Stimulated activated naive CD8-positive, alpha-beta T cell treated with anti-CD3 and anti-CD28 coated beads, Interleukin-15, Interleukin-2, amounts not matched to agents 100 U/mL and 50 U/mL, for 24 hours (primary cell): ENCODE measurements at regions not wholly inside any gene's neighbourhood (a gene's known extent, or its start where the extent isn't known, plus 50 kb on each side); places are given as distances from the start of the nearest gene placed in this dataset.
"Not testable (repeated sequence)": the region's sequence is repeated elsewhere in the genome, so short reads cannot be mapped to it uniquely, and the experiment has no call there.

ENCODE experiments used
- ATAC-seq: fragments of 150-1000 bp; cut with Tn5 transposase; one replicate; pipeline ENCODE4 v1.10.0; 2021
- DNase-seq: peaks from one replicate; pipeline ENCODE4 v3.0.0; 2021

- no peak for ATAC-seq
- DNase-seq = no peak
These were observed 435.3 kb upstream of the TNC start for GRCh38 chr9:115553060-115553773.

DNA sequence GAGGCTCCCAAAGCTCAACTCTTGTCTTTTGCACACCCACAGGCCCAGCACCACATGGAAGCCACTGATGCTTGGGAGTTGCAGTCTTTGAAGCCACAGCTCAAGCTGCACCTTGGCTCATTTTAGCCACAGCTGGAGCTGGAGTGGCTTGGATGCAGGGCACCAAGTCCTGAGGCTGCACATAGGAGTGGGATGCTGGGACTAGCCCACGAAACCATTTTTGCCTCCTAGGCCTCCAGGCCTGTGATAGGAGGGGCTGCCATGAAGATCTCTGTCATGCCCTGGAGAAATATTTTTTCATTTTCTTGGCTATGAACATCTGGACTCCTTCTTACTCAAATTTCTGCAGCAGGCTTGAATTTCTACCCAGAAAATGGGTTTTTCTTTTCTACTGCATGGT is 438.5 kb upstream of the TNC start:
- ATAC-seq (no peak), DNase-seq (no peak)

GRCh38 chr9:115575147-115575546 is 457.2 kb upstream of the TNC start:
- ATAC-seq = no peak
- no peak for DNase-seq

DNA sequence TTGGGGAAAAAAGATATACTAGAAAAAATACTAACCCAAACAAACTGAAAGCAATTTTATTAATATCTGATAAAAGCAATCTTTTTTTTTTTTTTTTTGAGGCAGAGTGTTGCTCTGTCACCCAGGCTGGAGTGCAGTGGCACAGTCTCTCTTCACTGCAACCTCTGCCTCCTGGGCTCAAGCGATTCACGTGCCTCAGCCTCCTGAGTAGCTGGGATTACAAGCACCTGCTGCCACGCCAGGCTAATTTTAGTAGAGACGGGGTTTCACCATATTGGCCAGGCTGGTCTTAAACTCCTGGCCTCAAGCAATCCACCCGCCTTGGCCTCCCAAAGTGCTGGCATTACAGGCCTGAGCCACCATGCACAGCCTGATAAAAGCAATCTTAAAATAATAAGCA is 467.5 kb upstream of the TNC start:
- not testable (repeated sequence) for ATAC-seq

GRCh38 chr9:115587310-115587709 is 469.4 kb upstream of the TNC start:
- no peak for DNase-seq

More for the DNA sequence above, 467.5 kb upstream of the TNC start:
- DNase-seq = not testable (repeated sequence)

GRCh38 chr9:115590011-115590410 is 472.1 kb upstream of the TNC start:
- ATAC-seq (no peak), DNase-seq (no peak)

More at GRCh38 chr9:115587310-115587709, 469.4 kb upstream of the TNC start:
- no peak for ATAC-seq

GRCh38 chr9:115591584-115591984 is 473.6 kb upstream of the TNC start:
- no peak for DNase-seq
- ATAC-seq = no peak

DNA sequence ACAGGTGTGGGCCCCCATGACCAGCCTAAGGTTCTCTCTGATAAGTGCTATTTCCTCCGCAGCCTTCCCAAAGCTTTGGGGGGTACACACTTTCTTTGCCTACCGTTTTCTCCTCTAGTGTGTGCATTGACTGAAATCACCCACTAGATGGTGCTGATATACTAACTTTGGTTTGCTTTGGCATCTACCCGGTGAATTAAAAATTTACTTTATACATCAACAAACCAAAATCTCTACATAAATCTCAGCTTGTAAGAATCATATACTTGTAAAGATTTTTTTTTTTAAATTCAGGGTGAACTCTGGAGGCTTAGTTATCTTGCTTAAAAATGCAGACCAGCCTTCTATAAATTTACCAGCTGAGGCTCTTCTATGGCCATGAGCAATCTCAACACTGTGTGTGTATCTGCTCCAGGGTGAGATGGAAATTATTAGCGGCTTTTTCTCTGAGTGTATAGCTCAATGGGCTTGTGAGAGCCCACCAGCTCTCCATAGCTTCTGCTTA is 475.7 kb upstream of the TNC start:
- ATAC-seq (no peak), DNase-seq (no peak)

DNA sequence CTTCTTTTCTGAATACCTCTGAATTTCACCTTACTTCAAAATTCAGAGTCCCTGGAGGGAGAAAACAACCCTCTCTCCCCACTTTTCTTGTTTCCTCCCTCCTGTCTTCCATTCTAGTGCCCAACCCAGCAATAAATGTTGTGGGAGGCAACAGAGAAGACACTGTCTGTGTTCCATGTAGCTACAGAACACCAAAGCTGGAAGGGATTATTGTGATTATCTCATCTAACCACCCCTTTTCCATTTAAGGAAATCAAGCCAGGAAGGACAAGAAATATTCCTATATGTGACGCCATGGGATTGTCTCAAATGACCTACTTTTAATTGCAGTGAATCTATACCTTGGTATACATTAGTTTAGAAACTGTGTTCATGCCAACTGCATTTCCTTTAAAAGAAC is 476.6 kb upstream of the TNC start:
- ATAC-seq (no peak), DNase-seq (no peak)

DNA sequence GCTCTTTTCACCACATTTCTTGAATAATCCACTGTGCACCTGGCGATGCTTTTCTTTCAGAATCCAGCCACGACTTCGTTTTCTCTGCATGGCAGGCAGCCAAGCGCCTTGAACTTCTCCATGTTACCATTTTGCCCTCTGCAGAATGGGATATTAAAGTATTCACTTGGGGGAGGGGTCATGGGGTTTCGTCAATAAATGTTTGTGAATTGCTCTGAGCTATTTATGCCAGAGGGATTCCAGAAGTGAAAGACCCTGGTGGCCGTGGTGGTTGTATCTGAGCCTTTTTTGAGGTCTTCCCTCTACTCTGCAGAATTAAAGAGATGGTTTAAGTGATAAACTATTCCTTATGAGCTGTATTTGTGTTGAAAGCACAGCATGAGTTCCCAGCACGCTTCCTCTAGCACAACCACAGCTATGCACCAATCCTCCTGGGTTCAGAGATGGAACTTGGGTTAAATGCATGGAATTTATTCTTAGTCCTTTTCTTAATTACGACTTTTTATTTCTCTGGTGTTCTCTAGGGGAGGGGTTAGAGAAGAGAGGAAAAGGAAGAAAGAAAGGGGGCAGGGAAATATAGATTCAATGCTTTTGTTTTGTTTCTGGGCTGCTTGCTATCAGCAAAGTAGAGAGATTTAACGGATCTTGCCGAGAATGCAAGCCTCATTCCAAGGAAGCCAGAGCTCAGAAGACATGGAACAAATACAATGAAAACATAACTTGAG is 478.2 kb upstream of the TNC start:
- ATAC-seq (no peak), DNase-seq (no peak)

GRCh38 chr9:115596746-115597080 is 478.8 kb upstream of the TNC start:
- ATAC-seq (no peak), DNase-seq (no peak)

GRCh38 chr9:115597330-115597895 is 479.5 kb upstream of the TNC start:
- DNase-seq (no peak), ATAC-seq (no peak)

DNA sequence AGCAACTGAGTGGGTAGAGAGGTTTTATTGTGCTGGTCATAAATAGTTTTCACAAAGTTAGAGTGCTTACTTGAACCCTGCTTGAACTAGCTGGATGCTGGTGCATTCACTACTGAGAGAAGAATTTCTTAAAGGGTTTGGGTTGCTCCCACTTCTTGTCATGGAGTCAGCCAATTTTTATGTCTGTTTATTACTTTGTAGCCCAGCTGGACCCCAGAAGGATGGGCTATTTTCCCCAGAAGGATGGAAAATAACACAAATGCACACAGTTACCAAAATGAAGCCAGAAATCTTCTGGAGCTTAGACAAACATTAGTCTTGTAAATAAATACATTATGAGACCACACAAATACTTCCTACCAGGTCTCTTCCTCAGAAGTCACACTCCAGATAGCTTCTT is 480.8 kb upstream of the TNC start:
- DNase-seq = no peak
- ATAC-seq = no peak

DNA sequence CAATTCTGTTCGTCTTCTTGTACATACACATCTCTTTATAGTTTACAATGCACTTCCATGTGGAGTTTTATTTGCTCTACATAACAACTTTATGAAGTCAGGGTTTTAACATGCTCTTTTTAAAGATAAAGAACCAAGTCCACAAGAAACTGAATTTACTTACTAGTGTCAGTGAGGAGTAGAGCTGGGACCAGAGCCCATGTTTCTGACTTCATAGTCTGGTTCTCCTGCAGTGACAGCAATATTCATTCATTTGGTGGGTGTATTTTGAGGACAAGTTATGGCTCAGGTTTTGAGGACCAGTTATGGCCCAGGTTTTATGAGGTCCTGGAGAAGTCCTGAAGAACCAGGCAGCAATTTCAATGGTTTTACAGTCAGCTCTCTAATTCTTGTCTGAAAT is 481.9 kb upstream of the TNC start:
- ATAC-seq (no peak), DNase-seq (no peak)

DNA sequence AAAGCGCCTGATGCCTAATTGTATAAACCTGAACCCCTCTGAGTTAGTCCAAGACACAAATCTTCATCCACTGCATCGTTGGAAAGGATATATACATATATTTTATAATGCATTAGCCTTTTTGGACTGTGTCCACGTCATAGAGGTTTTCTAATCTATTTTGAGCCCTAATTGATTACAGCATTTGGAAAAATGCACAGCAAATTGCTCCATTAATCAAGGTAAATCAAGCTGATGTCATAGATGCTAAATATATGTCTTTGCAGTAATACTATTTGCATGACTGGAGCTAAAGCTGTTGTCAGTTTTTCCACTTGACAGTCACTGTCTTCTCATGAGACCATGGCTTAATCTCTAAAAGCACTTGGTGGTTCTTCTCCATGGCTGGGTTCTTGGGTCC is 483.5 kb upstream of the TNC start:
- no peak for DNase-seq
- no peak for ATAC-seq

GRCh38 chr9:115604831-115605483 is 487.0 kb upstream of the TNC start:
- DNase-seq = no peak
- no peak for ATAC-seq

DNA sequence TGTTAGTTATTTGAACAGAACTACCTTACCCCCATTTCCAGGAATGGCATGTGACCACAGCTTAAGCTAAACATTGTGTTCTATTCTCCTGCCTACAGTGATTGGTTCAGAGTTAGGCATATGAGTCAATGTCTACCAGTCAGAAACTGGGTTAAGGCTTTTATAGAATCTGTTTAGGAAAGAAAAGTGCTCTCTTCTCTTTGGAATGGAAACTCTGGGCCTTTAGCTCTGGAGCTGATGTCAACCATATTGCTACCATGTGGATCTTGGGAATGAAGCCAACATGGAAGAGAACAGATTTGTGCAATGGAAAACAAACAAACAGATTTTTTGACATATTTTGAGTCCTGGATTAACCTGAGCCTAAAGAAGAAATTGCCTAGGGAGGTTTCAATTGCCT is 488.9 kb upstream of the TNC start:
- no peak for ATAC-seq
- DNase-seq = no peak

GRCh38 chr9:115614326-115614999 is 496.5 kb upstream of the TNC start:
- ATAC-seq (no peak), DNase-seq (no peak)

GRCh38 chr9:115615000-115615401 is 497.0 kb upstream of the TNC start:
- ATAC-seq = no peak

GRCh38 chr9:115615821-115616665 is 498.1 kb upstream of the TNC start:
- DNase-seq (no peak), ATAC-seq (no peak)

More at GRCh38 chr9:115615000-115615401, 497.0 kb upstream of the TNC start:
- no peak for DNase-seq

DNA sequence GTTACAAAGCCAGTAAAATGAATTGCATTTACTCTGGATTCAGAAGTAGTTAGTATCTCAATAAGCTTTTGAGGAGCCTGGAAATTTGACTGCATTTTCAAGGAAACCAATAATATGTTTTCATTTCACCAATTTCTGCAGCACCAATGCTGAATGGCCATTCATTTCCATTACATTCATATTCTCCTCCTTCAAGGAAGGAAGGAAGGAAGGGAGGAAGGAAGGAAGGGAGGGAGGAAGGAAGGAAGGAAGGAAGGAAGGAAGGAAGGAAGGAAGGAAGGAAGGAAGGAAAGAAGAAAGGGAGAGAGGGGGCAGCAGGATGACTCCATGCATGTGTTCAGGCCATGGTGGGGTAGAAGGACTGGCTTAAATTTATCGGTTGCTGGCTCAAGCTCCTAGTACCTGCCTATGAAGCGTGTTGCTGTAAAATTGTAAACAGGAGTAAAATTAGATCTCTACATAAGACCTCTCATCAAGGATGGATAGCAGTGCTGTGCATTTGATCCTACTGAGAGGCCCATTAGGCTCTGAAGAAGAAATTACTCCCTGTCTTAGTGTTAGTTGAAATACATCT is 498.8 kb upstream of the TNC start:
- ATAC-seq (no peak), DNase-seq (no peak)
